Activated CD4-positive, alpha-beta T cell treated with anti-CD3 and anti-CD28 coated beads for 36 hours (primary cell): ENCODE measurements at regions not wholly inside any gene's neighbourhood (a gene's known extent, or its start where the extent isn't known, plus 50 kb on each side); places are given as distances from the start of the nearest gene placed in this dataset.

Experiments used
- ATAC-seq: fragments of 200-7000 bp; cut with Tn5 transposase; one replicate; pipeline ENCODE4 v1.10.0; 2021; ENCODE audit warnings: mild to moderate bottlenecking, moderate library complexity
- CTCF ChIA-PET: fragments of 350-600 bp; sonication (Branson Sonifier 250); formaldehyde crosslinking; loops from one replicate; lab custom pipeline; 2021; ENCODE audit warnings: antibody characterized with exemption; lab: Charles Lee
- POLR2A ChIA-PET: fragments of 350-600 bp; sonication (Branson Sonifier 250); formaldehyde crosslinking; loops from one replicate; lab custom pipeline; 2021; ENCODE audit warnings: antibody characterized with exemption, inconsistent platforms; lab: Charles Lee
- DNase-seq: peaks from one replicate; pipeline ENCODE4 v3.0.0-alpha.2; 2020
- H3K27ac Mint-ChIP-seq: one replicate; pipeline ENCODE4 v1.8.0; 2021; ENCODE audit warnings: mixed read lengths
- H3K27me3 Mint-ChIP-seq: one replicate; pipeline ENCODE4 v1.8.0; 2021; ENCODE audit warnings: mixed read lengths
- H3K36me3 Mint-ChIP-seq: one replicate; pipeline ENCODE4 v1.8.0; 2021; ENCODE audit warnings: low read depth, mixed read lengths
- H3K4me1 Mint-ChIP-seq: one replicate; pipeline ENCODE4 v1.8.0; 2021; ENCODE audit warnings: mixed read lengths
- H3K4me3 Mint-ChIP-seq: one replicate; pipeline ENCODE4 v1.8.0; 2021; ENCODE audit warnings: mild to moderate bottlenecking, moderate library complexity, mixed read lengths
- H3K9me3 Mint-ChIP-seq: one replicate; pipeline ENCODE4 v1.8.0; 2021; ENCODE audit warnings: low read depth, mixed read lengths
- intact Hi-C, 2 experiments: fragments of 100-400 bp; cut with DNase I in 1 of 2; cut with micrococcal nuclease in 1 of 2; formaldehyde crosslinking; loops; one replicate each; pipeline versions ENCODE4 v1.14.2 to v1.15.1; 2022 to 2024; cut with DNase I, micrococcal nuclease

GRCh38 chr9:26165426-26165825 lies 487.2 kb upstream of the TUSC1 start:
- H3K4me1 Mint-ChIP-seq: no peaks in the 10 kb centered on the region
- CTCF ChIA-PET: no interaction called here
- H3K4me3 Mint-ChIP-seq: no peak overlapping the region
- H3K27ac Mint-ChIP-seq: no peak overlapping the region
- peaks cover 10% of the 10 kb centered on the region for H3K9me3 Mint-ChIP-seq
- intact Hi-C loops: loop anchor here in 1 of 2 experiments (10.0 kb wide), 1 partner anchor 71 kb away; no protein-coding TSS in a partner anchor
- DNase-seq (no peak), ATAC-seq (no peak)
- H3K36me3 Mint-ChIP-seq: no peaks in the 10 kb centered on the region
- POLR2A ChIA-PET: no interaction called here
- H3K27me3 Mint-ChIP-seq: no peaks in the 10 kb centered on the region

GRCh38 chr9:26163931-26164330 lies 485.7 kb upstream of the TUSC1 start:
- Mint-ChIP-seq H3K4me3 (no peak overlapping the region), H3K36me3 (no peaks in the 10 kb centered on the region)
- CTCF ChIA-PET: no interaction called here

GRCh38 chr9:26159575-26160392 lies 481.5 kb upstream of the TUSC1 start:
- intact Hi-C loops: loop anchor here in 1 of 2 experiments (10.0 kb wide), 1 partner anchor 65 kb away; no protein-coding TSS in a partner anchor

More at GRCh38 chr9:26163931-26164330, 485.7 kb upstream of the TUSC1 start:
- peaks cover 10% of the 10 kb centered on the region for H3K9me3 Mint-ChIP-seq
- POLR2A ChIA-PET: no interaction called here
- H3K27ac Mint-ChIP-seq: no peak overlapping the region
- H3K27me3 Mint-ChIP-seq: no peaks in the 10 kb centered on the region
- ATAC-seq (no peak), DNase-seq (no peak)
- intact Hi-C loops: loop anchor here in 1 of 2 experiments (10.0 kb wide), 1 partner anchor 69 kb away; no protein-coding TSS in a partner anchor
- no peaks in the 10 kb centered on the region for H3K4me1 Mint-ChIP-seq

GRCh38 chr9:26158631-26159150 lies 480.4 kb upstream of the TUSC1 start:
- ATAC-seq (no peak), DNase-seq (no peak)
- H3K27ac Mint-ChIP-seq: no peak overlapping the region
- H3K9me3 Mint-ChIP-seq: peaks cover 7% of the 10 kb centered on the region
- ChIA-PET POLR2A (no interaction called here), CTCF (no interaction called here)
- H3K4me1 Mint-ChIP-seq: no peaks in the 10 kb centered on the region
- intact Hi-C loops: no loop called here
- no peaks in the 10 kb centered on the region for H3K27me3 Mint-ChIP-seq
- no peaks in the 10 kb centered on the region for H3K36me3 Mint-ChIP-seq
- no peak overlapping the region for H3K4me3 Mint-ChIP-seq

More at GRCh38 chr9:26159575-26160392, 481.5 kb upstream of the TUSC1 start:
- Mint-ChIP-seq H3K9me3 (peaks cover 7% of the 10 kb centered on the region), H3K4me1 (no peaks in the 10 kb centered on the region), H3K36me3 (no peaks in the 10 kb centered on the region), H3K27ac (no peak overlapping the region), H3K27me3 (no peaks in the 10 kb centered on the region), H3K4me3 (no peak overlapping the region)
- POLR2A ChIA-PET: no interaction called here
- no peak for DNase-seq
- ATAC-seq: no peak
- CTCF ChIA-PET: no interaction called here

GRCh38 chr9:26157411-26157810 lies 479.2 kb upstream of the TUSC1 start:
- Mint-ChIP-seq H3K4me3 (no peak overlapping the region), H3K27me3 (no peaks in the 10 kb centered on the region), H3K9me3 (peaks cover 7% of the 10 kb centered on the region), H3K4me1 (no peaks in the 10 kb centered on the region), H3K36me3 (no peaks in the 10 kb centered on the region), H3K27ac (no peak overlapping the region)
- ChIA-PET POLR2A (no interaction called here), CTCF (no interaction called here)
- ATAC-seq: no peak
- DNase-seq: no peak
- intact Hi-C loops: no loop called here

GRCh38 chr9:26152350-26152749 lies 474.1 kb upstream of the TUSC1 start:
- H3K9me3 Mint-ChIP-seq: peaks cover 4% of the 10 kb centered on the region
- H3K27ac Mint-ChIP-seq: no peak overlapping the region
- H3K27me3 Mint-ChIP-seq: no peaks in the 10 kb centered on the region
- DNase-seq: no peak
- no peaks in the 10 kb centered on the region for H3K36me3 Mint-ChIP-seq
- no peak for ATAC-seq
- H3K4me1 Mint-ChIP-seq: no peaks in the 10 kb centered on the region
- intact Hi-C loops: no loop called here
- no peak overlapping the region for H3K4me3 Mint-ChIP-seq
- CTCF ChIA-PET: interaction anchor here (0.8 kb wide), 1 partner anchor 1706 kb away, joined by 3 read pairs; no protein-coding TSS in a partner anchor
- POLR2A ChIA-PET: no interaction called here

GRCh38 chr9:26148128-26148527 lies 469.9 kb upstream of the TUSC1 start:
- Mint-ChIP-seq H3K36me3 (no peaks in the 10 kb centered on the region), H3K4me1 (no peaks in the 10 kb centered on the region), H3K27ac (no peak overlapping the region), H3K9me3 (peaks cover 4% of the 10 kb centered on the region), H3K27me3 (no peaks in the 10 kb centered on the region), H3K4me3 (no peak overlapping the region)
- DNase-seq: no peak
- intact Hi-C loops: no loop called here
- no peak for ATAC-seq
- ChIA-PET CTCF (no interaction called here), POLR2A (no interaction called here)

GRCh38 chr9:26145938-26146337 lies 467.7 kb upstream of the TUSC1 start:
- Mint-ChIP-seq H3K27ac (no peak overlapping the region), H3K27me3 (no peaks in the 10 kb centered on the region), H3K36me3 (no peaks in the 10 kb centered on the region), H3K9me3 (peaks cover 7% of the 10 kb centered on the region), H3K4me1 (no peaks in the 10 kb centered on the region), H3K4me3 (no peak overlapping the region)
- CTCF ChIA-PET: no interaction called here
- DNase-seq (no peak), ATAC-seq (no peak)
- intact Hi-C loops: no loop called here
- POLR2A ChIA-PET: no interaction called here

- Mint-ChIP-seq H3K27me3 (no peaks in the 10 kb centered on the region), H3K4me3 (no peak overlapping the region)
- no peak for ATAC-seq
Measured at GRCh38 chr9:26142631-26143030, 464.4 kb upstream of the TUSC1 start.

GRCh38 chr9:26142201-26142600 lies 464.0 kb upstream of the TUSC1 start:
- Mint-ChIP-seq H3K27me3 (no peaks in the 10 kb centered on the region), H3K9me3 (peaks cover 14% of the 10 kb centered on the region), H3K36me3 (no peaks in the 10 kb centered on the region), H3K4me3 (no peak overlapping the region), H3K27ac (no peak overlapping the region), H3K4me1 (no peaks in the 10 kb centered on the region)
- intact Hi-C loops: loop anchor here in 1 of 2 experiments (5.0 kb wide), 1 partner anchor 35 kb away; no protein-coding TSS in a partner anchor
- ATAC-seq: no peak
- ChIA-PET CTCF (no interaction called here), POLR2A (no interaction called here)
- no peak for DNase-seq

More at GRCh38 chr9:26142631-26143030, 464.4 kb upstream of the TUSC1 start:
- intact Hi-C loops: loop anchor here in 1 of 2 experiments (5.0 kb wide), 1 partner anchor 35 kb away; no protein-coding TSS in a partner anchor
- ChIA-PET POLR2A (no interaction called here), CTCF (no interaction called here)
- Mint-ChIP-seq H3K27ac (no peak overlapping the region), H3K4me1 (no peaks in the 10 kb centered on the region), H3K9me3 (peaks cover 14% of the 10 kb centered on the region), H3K36me3 (no peaks in the 10 kb centered on the region)
- DNase-seq: no peak

- CTCF ChIA-PET: no interaction called here
- Mint-ChIP-seq H3K27me3 (no peaks in the 10 kb centered on the region), H3K36me3 (no peaks in the 10 kb centered on the region), H3K9me3 (peaks cover 7% of the 10 kb centered on the region), H3K27ac (no peak overlapping the region), H3K4me1 (no peaks in the 10 kb centered on the region), H3K4me3 (no peak overlapping the region)
- DNase-seq (no peak), ATAC-seq (no peak)
- intact Hi-C loops: no loop called here
- POLR2A ChIA-PET: no interaction called here
Measured at GRCh38 chr9:26133537-26133936, 455.3 kb upstream of the TUSC1 start.
